Parathyroid adenoma (tissue), 2 donors: ENCODE measurements at regions not wholly inside any gene's neighbourhood (a gene's known extent, or its start where the extent isn't known, plus 50 kb on each side); places are given as distances from the start of the nearest gene placed in this dataset.

Source experiments
- H2AFZ ChIP-seq: fragments of 300-600 bp; sonication (generic); one replicate; pipeline ENCODE4 v1.7.0; 2017; ENCODE audit warnings: antibody characterized with exemption, mild to moderate bottlenecking
- H3K27ac ChIP-seq: fragments of 300-600 bp; sonication (generic); one replicate; pipeline ENCODE4 v1.7.0; 2017
- H3K27me3 ChIP-seq: fragments of 300-600 bp; sonication (generic); one replicate; pipeline ENCODE4 v1.7.0; 2017; ENCODE audit warnings: low read length; ENCODE audit not compliant: control insufficient read depth, insufficient read depth
- H3K36me3 ChIP-seq: fragments of 300-600 bp; sonication (generic); one replicate; pipeline ENCODE4 v1.7.0; 2017; ENCODE audit warnings: low read length; ENCODE audit not compliant: control insufficient read depth, insufficient read depth
- H3K4me1 ChIP-seq: fragments of 300-600 bp; sonication (generic); one replicate; pipeline ENCODE4 v1.7.0; 2017; ENCODE audit warnings: control low read depth
- H3K4me2 ChIP-seq: fragments of 300-600 bp; sonication (generic); one replicate; pipeline ENCODE4 v1.7.0; 2017; ENCODE audit warnings: low read length
- H3K4me3 ChIP-seq: fragments of 300-600 bp; sonication (generic); one replicate; pipeline ENCODE4 v1.7.0; 2017; ENCODE audit warnings: low read depth, low read length
- H3K79me2 ChIP-seq: fragments of 300-600 bp; sonication (generic); one replicate; pipeline ENCODE4 v1.7.0; 2017; ENCODE audit warnings: control low read depth
- H3K9ac ChIP-seq: fragments of 300-600 bp; sonication (generic); one replicate; pipeline ENCODE4 v1.7.0; 2017; ENCODE audit warnings: mild to moderate bottlenecking
- H3K9me3 ChIP-seq: fragments of 300-600 bp; sonication (generic); one replicate; pipeline ENCODE4 v1.7.0; 2017; ENCODE audit warnings: low read length; ENCODE audit not compliant: control insufficient read depth
- CTCF ChIP-seq: fragments of 300-600 bp; sonication (generic); IDR thresholded peaks from one replicate; pipeline ENCODE4 v1.7.0; 2017; ENCODE audit warnings: antibody characterized with exemption, mild to moderate bottlenecking
- donor health status: primary hyperparathyroidism.

DNA sequence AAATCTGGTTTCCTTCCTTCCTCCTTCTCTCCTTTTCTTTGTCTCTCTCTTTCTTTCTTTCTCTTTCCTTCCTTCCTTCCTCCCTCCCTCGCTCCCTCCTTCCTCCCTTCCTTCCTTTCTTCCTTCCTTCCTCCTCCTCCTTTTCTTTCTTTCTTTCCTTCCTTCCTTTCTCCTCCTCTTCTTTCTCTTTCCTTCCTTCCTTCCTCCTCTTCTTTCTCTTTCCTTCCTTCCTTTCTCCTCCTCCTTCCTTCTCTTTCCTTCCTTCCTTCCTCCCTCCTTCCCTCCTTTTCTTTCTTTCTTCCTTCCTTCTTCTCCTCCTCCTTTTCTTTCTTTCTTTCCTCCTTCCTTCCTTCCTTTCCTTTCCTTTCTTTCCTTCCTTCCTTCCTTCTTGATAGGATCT lies 61.2 kb downstream of the VIP start:
- Histone ChIP-seq H2AFZ (no peak overlapping the region), H3K9ac (no peak overlapping the region), H3K79me2 (no peaks in the 10 kb centered on the region), H3K27ac (no peak overlapping the region), H3K4me3 (no peak overlapping the region), H3K9me3 (no peaks in the 10 kb centered on the region), H3K4me1 (no peaks in the 10 kb centered on the region), H3K4me2 (no peak overlapping the region), H3K36me3 (no peaks in the 10 kb centered on the region), H3K27me3 (no peaks in the 10 kb centered on the region)
- TF ChIP-seq CTCF = no peak

DNA sequence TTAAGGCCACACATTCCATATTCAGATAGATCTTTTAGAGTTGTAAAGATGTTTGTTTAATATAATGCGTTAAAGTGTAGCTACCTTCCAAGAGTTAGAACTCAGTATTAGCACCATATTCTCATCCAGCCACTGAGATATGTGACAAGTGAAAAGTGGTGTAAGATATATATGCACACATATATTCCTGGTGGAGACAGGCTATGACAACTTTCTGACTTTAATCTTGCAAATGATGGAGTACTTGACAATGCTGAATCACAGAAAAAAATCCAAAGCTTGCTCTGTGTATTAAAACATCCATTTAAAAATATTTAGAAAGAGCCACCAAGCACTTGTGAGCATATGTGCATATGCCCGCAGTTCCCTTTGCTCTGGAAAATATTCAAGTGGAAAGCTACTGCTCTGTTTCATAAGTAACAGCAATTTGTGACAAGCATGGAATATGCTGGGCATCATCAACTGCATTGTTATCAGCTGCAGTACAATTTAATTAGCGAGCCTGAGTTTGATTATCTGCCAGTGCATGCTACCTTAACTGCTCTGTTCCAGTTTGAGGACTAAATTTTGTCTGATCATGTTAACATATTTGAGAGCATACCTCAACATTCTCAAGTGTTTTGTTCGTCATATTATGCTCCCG lies 64.8 kb downstream of the VIP start:
- Histone ChIP-seq H3K9me3 (no peaks in the 10 kb centered on the region), H3K4me3 (no peak overlapping the region), H3K4me1 (no peaks in the 10 kb centered on the region), H3K9ac (no peak overlapping the region), H3K27ac (no peak overlapping the region), H3K36me3 (no peaks in the 10 kb centered on the region), H2AFZ (no peak overlapping the region), H3K4me2 (no peak overlapping the region), H3K27me3 (no peaks in the 10 kb centered on the region), H3K79me2 (no peaks in the 10 kb centered on the region)
- no peak for TF ChIP-seq CTCF

DNA sequence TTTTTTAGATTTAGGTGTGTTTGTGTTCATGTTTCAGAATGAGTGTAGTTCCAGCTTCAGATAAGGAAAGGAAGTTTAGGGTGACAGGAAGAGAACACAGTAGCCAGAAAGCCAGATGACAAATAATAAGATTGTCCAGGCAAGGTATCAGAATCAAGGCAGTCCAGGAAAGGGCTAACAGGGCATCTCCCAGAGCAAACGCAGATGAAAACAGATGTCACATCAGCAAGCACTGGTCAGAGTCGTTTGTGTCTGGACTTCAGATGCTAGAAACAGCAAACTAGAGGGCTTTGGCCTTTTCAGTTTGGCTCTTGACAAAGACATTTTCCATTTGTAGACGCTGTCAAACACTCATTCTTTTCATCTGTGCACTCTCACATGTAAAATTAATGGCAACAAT lies 65.5 kb downstream of the VIP start:
- no peaks in the 10 kb centered on the region for H3K36me3 ChIP-seq
- no peaks in the 10 kb centered on the region for H3K4me1 ChIP-seq
- H3K9ac ChIP-seq = no peak overlapping the region
- no peak overlapping the region for H3K4me2 ChIP-seq
- H3K9me3 ChIP-seq = no peaks in the 10 kb centered on the region
- no peaks in the 10 kb centered on the region for H3K27me3 ChIP-seq
- no peaks in the 10 kb centered on the region for H3K79me2 ChIP-seq
- H3K4me3 ChIP-seq = no peak overlapping the region
- no peak overlapping the region for H2AFZ ChIP-seq
- H3K27ac ChIP-seq = no peak overlapping the region
- no peak for TF ChIP-seq CTCF

DNA sequence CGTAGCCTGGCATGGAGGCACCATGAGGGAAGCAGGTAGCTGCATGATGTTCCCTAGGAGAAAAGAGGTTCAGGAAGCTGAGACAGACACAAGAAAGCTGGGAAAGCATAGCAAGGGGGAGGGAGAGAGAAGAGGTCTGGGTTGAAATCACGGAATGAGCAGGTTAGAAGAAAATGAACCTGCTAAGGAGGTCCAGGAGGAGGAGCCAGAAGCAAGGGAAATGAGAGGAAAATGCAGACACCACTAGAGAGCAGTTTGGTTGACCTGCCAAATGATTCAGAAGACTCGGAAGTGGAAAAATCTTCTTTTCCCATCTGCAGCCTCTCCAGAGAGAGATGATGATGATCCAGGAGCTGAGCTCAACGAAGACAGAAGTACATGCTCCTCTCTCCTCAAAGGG lies 70.9 kb downstream of the VIP start:
- no peak overlapping the region for H3K4me2 ChIP-seq
- no peak for TF ChIP-seq CTCF
- H3K9ac ChIP-seq = no peak overlapping the region
- H3K36me3 ChIP-seq = no peaks in the 10 kb centered on the region
- H3K4me1 ChIP-seq = no peaks in the 10 kb centered on the region
- H2AFZ ChIP-seq = no peak overlapping the region
- no peak overlapping the region for H3K27ac ChIP-seq
- no peaks in the 10 kb centered on the region for H3K27me3 ChIP-seq
- H3K4me3 ChIP-seq = no peak overlapping the region
- H3K9me3 ChIP-seq = no peaks in the 10 kb centered on the region
- no peaks in the 10 kb centered on the region for H3K79me2 ChIP-seq

GRCh38 chr6:152824666-152825065 lies 74.1 kb downstream of the VIP start:
- H3K27ac ChIP-seq = no peak overlapping the region
- no peak overlapping the region for H3K9ac ChIP-seq
- no peaks in the 10 kb centered on the region for H3K36me3 ChIP-seq
- no peak overlapping the region for H2AFZ ChIP-seq
- H3K79me2 ChIP-seq = no peaks in the 10 kb centered on the region
- TF ChIP-seq CTCF = no peak
- H3K4me3 ChIP-seq = no peak overlapping the region
- no peaks in the 10 kb centered on the region for H3K27me3 ChIP-seq
- no peaks in the 10 kb centered on the region for H3K4me1 ChIP-seq
- H3K4me2 ChIP-seq = no peak overlapping the region
- H3K9me3 ChIP-seq = no peaks in the 10 kb centered on the region
